ENCODE measurements at regions not wholly inside any gene's neighbourhood (a gene's known extent, or its start where the extent isn't known, plus 50 kb on each side); places are given as distances from the start of the nearest gene placed in this dataset.

GRCh38 chr3:170727754-170728153, 141.9 kb upstream of the SLC7A14 start:
- no peak for DNase-seq

- no peak for DNase-seq
These were observed 141.2 kb upstream of the SLC7A14 start for GRCh38 chr3:170726976-170727661.

- DNase-seq: no peak
These were observed 139.4 kb upstream of the SLC7A14 start for GRCh38 chr3:170725285-170725731.

GRCh38 chr3:170724599-170725280, 138.9 kb upstream of the SLC7A14 start:
- no peak for DNase-seq

- no peak for DNase-seq
These were observed 137.4 kb upstream of the SLC7A14 start for GRCh38 chr3:170723241-170723640.

- no peak for DNase-seq
These were observed 135.7 kb upstream of the SLC7A14 start for GRCh38 chr3:170721563-170721962.

- DNase-seq: no peak
These were observed 133.4 kb upstream of the SLC7A14 start for GRCh38 chr3:170719300-170719699.

GRCh38 chr3:170718848-170719247, 133.0 kb upstream of the SLC7A14 start:
- DNase-seq: no peak

- DNase-seq: no peak
These were observed 131.8 kb upstream of the SLC7A14 start for GRCh38 chr3:170717410-170718402.

GRCh38 chr3:170716172-170716805, 130.4 kb upstream of the SLC7A14 start:
- no peak for DNase-seq

- no peak for DNase-seq
These were observed 129.0 kb upstream of the SLC7A14 start for GRCh38 chr3:170714562-170715535.

GRCh38 chr3:170714122-170714521, 128.2 kb upstream of the SLC7A14 start:
- DNase-seq: no peak

GRCh38 chr3:170713653-170714052, 127.8 kb upstream of the SLC7A14 start:
- DNase-seq: no peak

- no peak for DNase-seq
These were observed 126.9 kb upstream of the SLC7A14 start for GRCh38 chr3:170712798-170713197.

- DNase-seq: no peak
These were observed 126.5 kb upstream of the SLC7A14 start for GRCh38 chr3:170712336-170712735.

GRCh38 chr3:170711786-170712185, 125.9 kb upstream of the SLC7A14 start:
- no peak for DNase-seq

GRCh38 chr3:170709046-170709445, 123.2 kb upstream of the SLC7A14 start:
- DNase-seq: no peak

- no peak for DNase-seq
These were observed 122.0 kb upstream of the SLC7A14 start for GRCh38 chr3:170707899-170708298.

GRCh38 chr3:170705131-170705530, 119.3 kb upstream of the SLC7A14 start:
- DNase-seq: no peak

GRCh38 chr3:170703121-170703588, 117.3 kb upstream of the SLC7A14 start:
- DNase-seq: no peak
